Osteocyte (in vitro differentiated cells): ENCODE measurements at regions not wholly inside any gene's neighbourhood (a gene's known extent, or its start where the extent isn't known, plus 50 kb on each side); places are given as distances from the start of the nearest gene placed in this dataset.

ENCODE experiments used
- DNase-seq: peaks from one replicate; pipeline ENCODE4 v3.0.0; 2021; ENCODE audit warnings: mixed read lengths; ENCODE audit not compliant: unreplicated experiment; ENCODE audit errors: extremely low spot score
- H3K27ac Mint-ChIP-seq: one replicate; pipeline ENCODE4 v1.8.0; 2021; ENCODE audit warnings: mild to moderate bottlenecking, mixed read lengths; ENCODE audit not compliant: unreplicated experiment
- H3K27me3 Mint-ChIP-seq: one replicate; pipeline ENCODE4 v1.8.0; 2021; ENCODE audit warnings: mixed read lengths; ENCODE audit not compliant: unreplicated experiment
- H3K36me3 Mint-ChIP-seq: one replicate; pipeline ENCODE4 v1.8.0; 2021; ENCODE audit warnings: mixed read lengths; ENCODE audit not compliant: unreplicated experiment
- H3K4me1 Mint-ChIP-seq: one replicate; pipeline ENCODE4 v1.8.0; 2021; ENCODE audit warnings: mixed read lengths; ENCODE audit not compliant: unreplicated experiment
- H3K4me3 Mint-ChIP-seq: one replicate; pipeline ENCODE4 v1.8.0; 2021; ENCODE audit warnings: mild to moderate bottlenecking, moderate library complexity, mixed read lengths; ENCODE audit not compliant: unreplicated experiment
- H3K9me3 Mint-ChIP-seq: one replicate; pipeline ENCODE4 v1.8.0; 2021; ENCODE audit warnings: mixed read lengths; ENCODE audit not compliant: unreplicated experiment
- TF ChIP-seq, protein P1 (sequence below): fragments of 200-600 bp; sonication (generic); IDR thresholded peaks from 2 replicates; pipeline ENCODE4 v1.5.0; 2021; ENCODE audit warnings: antibody characterized with exemption, mild to moderate bottlenecking, moderate library complexity

DNA sequence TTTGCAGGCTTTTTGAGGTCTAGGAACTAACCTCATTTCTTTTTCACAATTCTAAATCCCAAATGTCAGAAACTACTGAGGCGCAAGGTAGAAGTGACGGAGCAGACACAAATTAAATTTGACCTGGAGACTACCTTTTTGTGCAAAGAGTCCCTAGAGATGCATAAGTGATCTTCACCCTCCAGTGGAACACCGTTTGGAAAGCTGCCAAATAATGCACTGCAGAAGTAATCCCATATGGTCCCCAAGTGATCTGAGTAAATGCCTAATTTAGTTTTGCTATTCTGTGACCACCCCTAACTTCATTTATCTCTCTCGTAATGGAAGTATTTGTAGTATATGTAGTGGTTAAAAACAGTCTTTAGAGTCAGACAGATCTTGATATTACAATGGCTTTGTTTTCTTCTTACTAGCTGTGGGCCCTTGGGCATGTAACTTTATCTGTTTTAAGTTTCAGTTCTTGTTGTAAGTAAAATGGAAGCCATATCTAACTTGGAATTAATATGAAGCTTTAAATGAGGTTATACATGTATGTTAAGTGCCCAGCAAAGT is 70.4 kb upstream of the IPO9 start:
- peak overlapping the region; percentile 94 for H3K27ac Mint-ChIP-seq
- no peaks in the 10 kb centered on the region for H3K27me3 Mint-ChIP-seq
- H3K9me3 Mint-ChIP-seq = no peaks in the 10 kb centered on the region
- DNase-seq = no peak
- no peak overlapping the region for H3K4me3 Mint-ChIP-seq
- H3K36me3 Mint-ChIP-seq = peaks cover 15% of the 10 kb centered on the region
- TF ChIP-seq, protein P1, sequence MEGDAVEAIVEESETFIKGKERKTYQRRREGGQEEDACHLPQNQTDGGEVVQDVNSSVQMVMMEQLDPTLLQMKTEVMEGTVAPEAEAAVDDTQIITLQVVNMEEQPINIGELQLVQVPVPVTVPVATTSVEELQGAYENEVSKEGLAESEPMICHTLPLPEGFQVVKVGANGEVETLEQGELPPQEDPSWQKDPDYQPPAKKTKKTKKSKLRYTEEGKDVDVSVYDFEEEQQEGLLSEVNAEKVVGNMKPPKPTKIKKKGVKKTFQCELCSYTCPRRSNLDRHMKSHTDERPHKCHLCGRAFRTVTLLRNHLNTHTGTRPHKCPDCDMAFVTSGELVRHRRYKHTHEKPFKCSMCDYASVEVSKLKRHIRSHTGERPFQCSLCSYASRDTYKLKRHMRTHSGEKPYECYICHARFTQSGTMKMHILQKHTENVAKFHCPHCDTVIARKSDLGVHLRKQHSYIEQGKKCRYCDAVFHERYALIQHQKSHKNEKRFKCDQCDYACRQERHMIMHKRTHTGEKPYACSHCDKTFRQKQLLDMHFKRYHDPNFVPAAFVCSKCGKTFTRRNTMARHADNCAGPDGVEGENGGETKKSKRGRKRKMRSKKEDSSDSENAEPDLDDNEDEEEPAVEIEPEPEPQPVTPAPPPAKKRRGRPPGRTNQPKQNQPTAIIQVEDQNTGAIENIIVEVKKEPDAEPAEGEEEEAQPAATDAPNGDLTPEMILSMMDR = no peak
- peaks cover 99% of the 10 kb centered on the region for H3K4me1 Mint-ChIP-seq

DNA sequence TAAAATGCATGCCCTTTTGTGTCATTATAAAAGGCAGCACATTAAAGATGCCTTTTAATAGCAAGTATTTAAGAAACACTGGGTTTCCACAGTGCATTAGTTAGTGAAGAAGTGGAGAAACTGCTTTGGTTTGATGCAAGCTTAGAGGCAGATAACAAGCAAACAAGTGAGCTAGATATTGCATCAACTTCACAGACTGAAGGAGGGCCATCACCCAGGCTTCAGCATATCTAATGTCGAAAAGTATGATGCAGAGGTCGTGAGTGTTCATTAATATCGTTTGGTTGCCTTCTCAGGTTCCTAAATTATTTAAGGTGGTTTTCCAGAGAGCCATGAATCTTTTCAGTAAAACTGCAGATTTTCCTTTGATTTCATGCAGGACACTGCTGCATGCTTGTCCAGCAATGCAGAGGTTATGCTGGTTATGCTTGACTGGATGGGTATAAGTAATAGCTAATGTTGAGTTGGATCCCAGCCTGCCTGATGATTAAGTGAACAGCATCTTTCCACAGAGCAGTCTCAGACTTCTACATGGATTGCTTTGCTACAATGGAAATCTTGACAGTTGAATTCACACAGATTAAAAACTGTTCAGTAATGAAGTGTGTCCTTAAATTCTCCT is 69.7 kb upstream of the IPO9 start:
- Mint-ChIP-seq H3K27me3 (no peaks in the 10 kb centered on the region), H3K4me3 (no peak overlapping the region), H3K27ac (peak overlapping the region; percentile 62), H3K4me1 (peaks cover 99% of the 10 kb centered on the region), H3K9me3 (no peaks in the 10 kb centered on the region), H3K36me3 (peaks cover 15% of the 10 kb centered on the region)
- no peak for DNase-seq
- TF ChIP-seq, protein P1 = no peak

DNA sequence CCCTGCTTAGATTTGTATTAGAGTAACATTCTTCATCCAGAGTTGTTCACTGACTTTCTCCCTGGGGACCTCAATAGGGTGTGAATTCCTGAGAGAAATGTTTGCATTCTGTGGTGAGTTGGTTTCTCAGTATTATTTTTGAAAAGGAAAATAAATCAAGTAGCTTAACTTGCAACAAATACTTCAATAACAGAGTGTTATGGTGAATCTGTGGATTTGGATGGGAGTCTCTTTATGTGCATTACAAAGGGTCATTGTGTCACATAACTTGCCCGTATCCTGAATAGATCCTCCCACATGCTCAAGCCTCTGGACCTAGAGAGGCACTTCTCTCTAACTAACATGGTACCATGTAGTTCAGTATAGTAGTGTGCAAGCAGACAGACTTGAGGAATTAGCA is 68.4 kb upstream of the IPO9 start:
- TF ChIP-seq, protein P1 = no peak
- DNase-seq = no peak
- H3K27me3 Mint-ChIP-seq = no peaks in the 10 kb centered on the region
- H3K9me3 Mint-ChIP-seq = no peaks in the 10 kb centered on the region
- peak overlapping the region; percentile 98 for H3K27ac Mint-ChIP-seq
- peak overlapping the region; percentile 45 for H3K4me3 Mint-ChIP-seq
- H3K4me1 Mint-ChIP-seq = peaks cover 98% of the 10 kb centered on the region
- H3K36me3 Mint-ChIP-seq = peaks cover 15% of the 10 kb centered on the region

DNA sequence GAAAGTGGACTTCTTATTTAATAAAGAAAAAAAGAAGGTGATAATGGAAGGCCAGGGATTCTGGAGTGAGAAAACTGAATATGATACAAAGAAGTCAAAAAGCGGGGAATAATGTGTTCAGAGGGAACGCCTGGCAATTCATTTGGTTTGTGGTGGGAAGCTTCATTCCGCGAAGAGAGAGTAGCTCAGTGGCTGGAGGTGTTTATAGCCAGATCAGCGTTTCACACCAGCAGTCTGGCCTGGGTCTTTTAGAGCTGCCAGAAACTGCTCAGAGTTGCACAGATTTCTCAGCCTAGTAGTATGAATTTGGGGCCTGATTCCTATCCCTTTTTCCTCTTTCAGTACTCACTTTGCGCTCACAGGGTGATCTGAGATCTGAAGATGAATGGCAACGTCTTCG is 67.8 kb upstream of the IPO9 start:
- H3K27me3 Mint-ChIP-seq = no peaks in the 10 kb centered on the region
- DNase-seq = no peak
- peaks cover 18% of the 10 kb centered on the region for H3K36me3 Mint-ChIP-seq
- H3K4me3 Mint-ChIP-seq = peak overlapping the region; percentile 45
- TF ChIP-seq, protein P1 = no peak
- H3K9me3 Mint-ChIP-seq = no peaks in the 10 kb centered on the region
- H3K4me1 Mint-ChIP-seq = peaks cover 98% of the 10 kb centered on the region
- H3K27ac Mint-ChIP-seq = peak overlapping the region; percentile 98

DNA sequence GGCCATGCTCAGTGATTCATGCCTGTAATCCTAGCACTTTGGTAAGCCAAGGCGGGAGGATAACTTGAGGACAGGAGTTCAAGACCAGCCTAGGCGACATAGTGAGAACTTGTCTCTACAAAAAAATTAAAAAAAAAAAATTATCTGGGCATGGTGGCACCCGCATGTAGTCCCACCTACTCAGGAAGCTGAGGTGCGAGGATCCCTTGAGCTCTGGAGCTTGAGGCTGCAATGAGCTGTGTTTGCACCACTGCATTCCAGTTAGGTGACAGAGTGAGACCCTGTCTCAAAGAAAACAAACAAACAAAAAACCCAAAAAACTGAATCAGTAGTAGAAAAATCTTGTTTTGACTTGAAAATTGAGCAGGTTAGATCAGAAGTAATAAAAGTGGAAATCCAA is 67.1 kb upstream of the IPO9 start:
- H3K9me3 Mint-ChIP-seq = no peaks in the 10 kb centered on the region
- H3K27me3 Mint-ChIP-seq = no peaks in the 10 kb centered on the region
- H3K4me3 Mint-ChIP-seq = peak overlapping the region; percentile 7
- TF ChIP-seq, protein P1 = no peak
- peak overlapping the region; percentile 98 for H3K27ac Mint-ChIP-seq
- peaks cover 22% of the 10 kb centered on the region for H3K36me3 Mint-ChIP-seq
- peaks cover 98% of the 10 kb centered on the region for H3K4me1 Mint-ChIP-seq
- no peak for DNase-seq
